Breast epithelium (tissue), 4 donors: ENCODE measurements at regions not wholly inside any gene's neighbourhood (a gene's known extent, or its start where the extent isn't known, plus 50 kb on each side); places are given as distances from the start of the nearest gene placed in this dataset.

Experiments
- DNase-seq, 2 donors: peaks; one replicate each; pipeline ENCODE4 v3.0.0-alpha.2; 2019; ENCODE audit warnings: low spot score in 2 of 2
- H3K27ac ChIP-seq, 2 donors: fragments of 200-600 bp; sonication (generic) in 1 of 2; one replicate each; pipeline ENCODE4 v1.5.1; 2016 to 2019; ENCODE audit warnings: mild to moderate bottlenecking in 1 of 2
- H3K27me3 ChIP-seq, 2 donors: fragments of 200-600 bp; sonication (generic) in 1 of 2; one replicate each; pipeline versions ENCODE4 v1.5.1 to v1.6.0; 2017 to 2019; ENCODE audit warnings: control low read depth in 1 of 2, mild to moderate bottlenecking in 1 of 2
- H3K36me3 ChIP-seq: fragments of 200-600 bp; one replicate; pipeline ENCODE4 v1.5.1; 2019
- H3K4me1 ChIP-seq, 2 donors: fragments of 200-600 bp; sonication (generic); one replicate each; pipeline ENCODE4 v1.5.1; 2016 to 2019; ENCODE audit warnings: control low read depth in 1 of 2
- H3K4me3 ChIP-seq, 3 donors: fragments of 200-600 bp; sonication (generic); 1 replicate in 2 of 3; 2 replicates in 1 of 3; pipeline ENCODE4 v1.5.1; 2016 to 2019; ENCODE audit warnings: mild to moderate bottlenecking in 3 of 3, moderate library complexity in 2 of 3
- H3K9me3 ChIP-seq, 2 donors: fragments of 200-600 bp; sonication (generic) in 1 of 2; one replicate each; pipeline ENCODE4 v1.5.1; 2016 to 2019; ENCODE audit warnings: control low read depth in 1 of 2
- CTCF ChIP-seq, 3 donors: fragments of 450-650 bp; IDR thresholded peaks; one replicate each; pipeline ENCODE4 v1.5.1; 2016 to 2017; ENCODE audit warnings: antibody characterized with exemption in 3 of 3, mild to moderate bottlenecking in 3 of 3, moderate library complexity in 3 of 3
- POLR2A ChIP-seq: fragments of 450-650 bp; IDR thresholded peaks from one replicate; pipeline ENCODE4 v1.6.1; 2016; ENCODE audit warnings: antibody characterized with exemption, mild to moderate bottlenecking, moderate library complexity
- POLR2AphosphoS5 ChIP-seq, 3 donors: sonication (generic); formaldehyde crosslinking; IDR thresholded peaks; one replicate each; pipeline ENCODE4 v1.6.1; 2017; ENCODE audit warnings: antibody characterized with exemption in 3 of 3
- intact Hi-C: fragments of 100-400 bp; cut with DNase I; formaldehyde crosslinking; loops from one replicate; pipeline ENCODE4 v1.15.1; 2023; ENCODE audit warnings: low total_unique reads

GRCh38 chr4:119695216-119695615 is 66.6 kb upstream of the PDE5A start:
- no peaks in the 10 kb centered on the region for H3K4me1 ChIP-seq
- no peak overlapping the region for H3K27ac ChIP-seq
- intact Hi-C loops: no loop called here
- no peaks in the 10 kb centered on the region for H3K36me3 ChIP-seq
- peaks cover 0 to 3% of the 10 kb centered on the region in 2 donors for H3K9me3 ChIP-seq
- DNase-seq: no peak
- no peaks in the 10 kb centered on the region for H3K27me3 ChIP-seq
- no peak for TF ChIP-seq CTCF (IDR thresholded peaks at IDR 0.05)
- TF ChIP-seq POLR2AphosphoS5 (IDR thresholded peaks at IDR 0.05): no peak
- no peak for TF ChIP-seq POLR2A
- H3K4me3 ChIP-seq: no peak overlapping the region

- H3K27me3 ChIP-seq: no peaks in the 10 kb centered on the region
- TF ChIP-seq POLR2AphosphoS5 (IDR thresholded peaks at IDR 0.05) (no peak), CTCF (IDR thresholded peaks at IDR 0.05) (no peak), POLR2A (no peak)
- H3K9me3 ChIP-seq: peaks cover 0 to 3% of the 10 kb centered on the region in 2 donors
- intact Hi-C loops: no loop called here
- no peak overlapping the region for H3K4me3 ChIP-seq
- H3K4me1 ChIP-seq: no peaks in the 10 kb centered on the region
- no peak overlapping the region for H3K27ac ChIP-seq
- H3K36me3 ChIP-seq: no peaks in the 10 kb centered on the region
- no peak for DNase-seq
Measured at GRCh38 chr4:119693126-119693525, 64.5 kb upstream of the PDE5A start.

DNA sequence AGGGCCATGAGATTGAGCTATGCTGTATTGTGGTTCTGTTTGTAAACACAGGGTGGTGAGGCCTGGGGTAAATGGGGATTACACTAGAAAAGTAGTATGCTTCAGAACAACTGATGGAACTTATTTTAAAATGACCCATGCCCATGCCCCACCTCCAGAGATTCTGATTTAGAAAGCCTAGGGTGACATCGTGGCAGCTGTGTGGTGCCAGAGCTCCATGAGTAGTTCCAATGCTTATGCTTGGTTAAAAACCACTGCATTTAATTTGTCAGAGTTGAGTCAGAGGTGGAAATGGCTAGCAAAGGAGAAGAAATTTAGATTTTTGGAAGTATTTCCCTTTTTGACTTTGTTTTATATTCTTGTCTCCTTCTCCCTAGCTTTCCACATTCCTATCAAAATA is 63.4 kb upstream of the PDE5A start:
- Histone ChIP-seq H3K36me3 (no peaks in the 10 kb centered on the region), H3K9me3 (peaks cover 0 to 3% of the 10 kb centered on the region in 2 donors), H3K27ac (no peak overlapping the region), H3K4me3 (no peak overlapping the region), H3K27me3 (no peaks in the 10 kb centered on the region), H3K4me1 (no peaks in the 10 kb centered on the region)
- TF ChIP-seq CTCF (IDR thresholded peaks at IDR 0.05) (no peak), POLR2AphosphoS5 (IDR thresholded peaks at IDR 0.05) (no peak), POLR2A (no peak)
- intact Hi-C loops: no loop called here
- no peak for DNase-seq

- Histone ChIP-seq H3K4me1 (no peaks in the 10 kb centered on the region), H3K27ac (no peak overlapping the region), H3K27me3 (no peaks in the 10 kb centered on the region), H3K9me3 (peaks cover 0 to 3% of the 10 kb centered on the region in 2 donors), H3K4me3 (no peak overlapping the region), H3K36me3 (no peaks in the 10 kb centered on the region)
- DNase-seq: no peak
- intact Hi-C loops: no loop called here
- TF ChIP-seq CTCF (IDR thresholded peaks at IDR 0.05): no peak
- TF ChIP-seq POLR2AphosphoS5 (IDR thresholded peaks at IDR 0.05): no peak
- no peak for TF ChIP-seq POLR2A
Measured at GRCh38 chr4:119690871-119691270, 62.3 kb upstream of the PDE5A start.

DNA sequence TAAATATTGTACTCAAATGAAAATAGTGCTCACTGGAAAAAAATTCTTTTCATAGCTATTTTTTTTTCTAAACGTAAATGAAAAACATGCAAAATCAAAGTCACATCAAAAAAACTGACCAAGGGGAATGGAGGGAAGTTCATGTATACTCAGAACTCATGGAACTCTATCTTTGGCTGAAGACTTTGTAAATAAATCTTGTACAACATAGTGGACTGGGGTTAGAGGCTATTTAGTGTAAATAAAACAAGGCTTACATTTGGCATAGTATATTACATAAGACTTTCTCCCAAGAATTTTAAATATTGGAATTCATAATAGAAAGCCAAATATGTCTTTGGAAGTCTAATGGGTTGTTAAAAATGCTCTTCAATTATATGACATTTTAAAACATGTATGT is 59.8 kb upstream of the PDE5A start:
- Histone ChIP-seq H3K36me3 (no peaks in the 10 kb centered on the region), H3K9me3 (peaks cover 0 to 3% of the 10 kb centered on the region in 2 donors), H3K4me1 (no peaks in the 10 kb centered on the region), H3K4me3 (no peak overlapping the region), H3K27me3 (no peaks in the 10 kb centered on the region), H3K27ac (no peak overlapping the region)
- TF ChIP-seq CTCF (IDR thresholded peaks at IDR 0.05) (no peak), POLR2A (no peak), POLR2AphosphoS5 (IDR thresholded peaks at IDR 0.05) (no peak)
- no peak for DNase-seq
- intact Hi-C loops: no loop called here
